Stimulated activated CD4-positive, alpha-beta T cell treated with anti-CD3 and anti-CD28 coated beads, TNF-alpha, amount 100 ng/mL, for 24 hours (primary cell): ENCODE measurements at regions not wholly inside any gene's neighbourhood (a gene's known extent, or its start where the extent isn't known, plus 50 kb on each side); places are given as distances from the start of the nearest gene placed in this dataset.
"Not testable (repeated sequence)": the region's sequence is repeated elsewhere in the genome, so short reads cannot be mapped to it uniquely, and the experiment has no call there.

Experiments used
- DNase-seq, 3 experiments: peaks; one replicate each; pipeline ENCODE4 v3.0.0-alpha.2; 2020; ENCODE audit warnings: low read depth in 3 of 3

DNA sequence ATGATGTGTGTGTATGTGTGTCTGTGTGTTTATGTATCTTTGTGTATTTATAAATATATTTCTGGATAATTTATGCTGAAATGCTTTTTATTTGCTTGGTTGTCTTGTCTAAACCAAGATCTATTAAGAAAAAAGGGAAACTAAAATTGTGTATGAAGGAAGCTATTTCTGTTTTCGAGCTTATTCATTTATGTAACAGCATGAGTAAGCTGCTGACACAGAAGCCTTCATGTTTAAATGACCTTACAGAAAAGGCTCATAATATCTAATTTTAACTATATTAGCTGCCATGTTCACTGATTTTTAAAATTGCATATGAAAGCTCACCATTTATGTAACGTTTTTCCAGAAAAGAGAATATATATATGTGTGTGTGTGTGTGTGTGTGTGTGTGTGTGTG lies 392.8 kb downstream of the PTH2R start:
- no peak for DNase-seq

DNA sequence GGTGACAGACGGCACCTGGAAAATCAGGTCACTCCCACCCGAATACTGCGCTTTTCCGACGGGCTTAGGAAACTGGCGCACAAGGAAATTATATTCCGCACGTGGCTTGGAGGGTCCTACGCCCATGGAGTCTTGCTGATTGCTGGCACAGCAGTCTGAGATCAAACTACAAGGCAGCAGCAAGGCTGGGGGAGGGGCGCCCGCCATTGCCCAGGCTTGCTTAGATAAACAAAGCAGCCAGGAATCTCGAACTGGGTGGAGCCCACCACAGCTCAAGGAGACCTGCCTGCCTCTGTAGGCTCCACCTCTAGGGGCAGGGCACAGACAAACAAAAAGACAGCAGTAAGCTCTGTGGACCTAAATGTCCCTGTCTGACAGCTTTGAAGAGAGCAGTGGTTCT lies 394.3 kb downstream of the PTH2R start:
- DNase-seq = not testable (repeated sequence)

DNA sequence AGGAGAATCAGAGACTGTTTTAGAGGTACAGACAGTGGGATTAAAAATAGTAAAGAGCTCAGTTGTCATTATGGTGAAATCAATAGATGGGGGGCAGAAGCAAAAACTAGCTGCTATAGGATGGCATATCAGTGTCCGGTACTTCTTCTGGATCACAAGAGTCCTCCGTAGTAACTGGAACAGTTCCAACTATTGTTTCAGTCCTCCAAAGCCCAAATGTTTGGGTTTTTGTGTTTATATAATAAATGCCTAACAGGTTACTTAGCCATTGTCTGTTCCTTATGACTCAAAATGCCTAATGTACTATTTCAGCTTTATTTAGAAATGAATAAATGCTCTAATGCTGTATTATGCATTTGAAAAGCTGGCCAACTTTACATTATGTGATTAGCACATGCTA lies 401.2 kb downstream of the PTH2R start:
- no peak for DNase-seq

DNA sequence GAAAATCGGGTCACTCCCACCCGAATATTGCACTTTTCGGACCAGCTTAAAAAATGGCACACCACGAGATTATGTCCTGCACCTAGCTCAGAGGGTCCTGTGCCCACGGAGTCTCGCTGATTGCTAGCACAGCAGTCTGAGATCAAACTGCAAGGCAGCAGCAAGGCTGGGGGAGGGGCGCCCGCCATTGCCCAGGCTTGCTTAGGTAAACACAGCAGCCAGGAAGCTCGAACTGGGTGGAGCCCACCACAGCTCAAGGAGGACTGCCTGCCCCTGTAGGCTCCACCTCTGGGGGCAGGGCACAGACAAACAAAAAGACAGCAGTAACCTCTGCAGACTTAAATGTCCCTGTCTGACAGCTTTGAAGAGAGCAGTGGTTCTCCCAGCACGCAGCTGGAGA lies 405.3 kb downstream of the PTH2R start:
- DNase-seq = not testable (repeated sequence)

DNA sequence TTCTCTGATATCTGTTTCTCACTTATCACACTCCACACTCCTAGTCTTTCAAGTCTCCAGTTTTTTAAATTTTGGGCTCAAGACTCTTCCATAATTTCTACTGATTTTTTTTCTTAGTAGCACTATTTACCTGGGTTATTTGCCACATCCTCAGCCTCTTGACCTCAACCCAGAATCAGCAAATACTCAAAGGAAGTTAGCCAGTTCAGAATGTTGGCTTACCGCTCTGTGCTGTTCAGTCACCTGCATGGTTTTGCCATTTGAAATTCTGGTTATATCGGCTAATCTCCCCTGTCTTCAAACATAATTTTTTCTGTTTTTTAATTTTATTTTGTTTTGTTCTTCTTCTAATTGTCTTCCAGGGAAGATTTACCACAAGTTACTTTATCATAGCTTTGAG lies 412.6 kb downstream of the PTH2R start:
- DNase-seq = no peak

DNA sequence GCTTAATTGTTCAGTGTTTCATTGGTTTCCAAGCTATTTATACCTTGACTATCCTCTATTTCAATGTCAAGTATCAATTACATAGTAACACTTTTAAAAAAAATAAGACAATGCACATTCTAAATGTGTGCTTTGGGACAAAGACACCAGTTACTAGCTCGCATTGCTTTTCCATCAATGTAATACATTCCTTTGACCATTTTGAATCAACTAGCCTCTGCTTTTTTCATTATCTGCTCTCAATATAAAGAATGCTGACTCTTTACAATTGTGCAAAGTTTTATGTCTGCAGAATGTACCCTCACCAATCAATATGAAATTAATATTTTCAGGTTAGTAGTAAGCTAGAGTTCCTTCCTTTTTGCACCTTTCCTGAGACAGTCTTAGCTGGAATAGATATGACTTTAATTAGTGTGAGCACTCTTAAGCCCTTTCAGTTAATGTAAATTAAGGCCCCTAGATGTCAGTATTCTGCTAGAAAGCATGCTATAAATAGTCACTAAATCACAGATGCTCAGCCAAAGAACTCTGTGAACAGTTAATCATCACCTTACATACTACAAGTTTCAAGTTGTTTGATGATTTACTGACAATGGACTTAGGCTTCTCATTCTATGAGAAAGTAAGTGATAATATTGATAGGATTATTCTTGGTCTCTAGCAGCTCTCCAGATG lies 413.6 kb downstream of the PTH2R start:
- no peak for DNase-seq

DNA sequence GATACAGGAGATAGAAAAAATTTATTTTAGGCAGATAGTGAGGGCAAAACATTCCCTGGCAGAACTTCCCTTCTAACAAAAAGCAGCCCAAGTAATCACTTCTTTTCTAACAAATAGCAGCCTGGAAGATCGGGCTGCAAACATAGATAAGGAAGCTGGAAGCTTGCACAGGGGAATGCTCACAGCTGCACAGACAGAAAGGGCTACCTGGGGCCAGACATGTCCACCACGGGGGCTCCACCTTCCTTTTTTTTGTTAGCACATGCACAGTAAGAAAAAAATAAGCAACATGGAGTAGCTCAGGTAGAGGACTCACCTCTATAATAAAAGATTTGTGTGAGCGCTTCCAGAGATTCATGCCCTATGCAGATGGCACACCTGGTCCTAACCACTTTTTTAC lies 420.5 kb downstream of the PTH2R start:
- DNase-seq = no peak

DNA sequence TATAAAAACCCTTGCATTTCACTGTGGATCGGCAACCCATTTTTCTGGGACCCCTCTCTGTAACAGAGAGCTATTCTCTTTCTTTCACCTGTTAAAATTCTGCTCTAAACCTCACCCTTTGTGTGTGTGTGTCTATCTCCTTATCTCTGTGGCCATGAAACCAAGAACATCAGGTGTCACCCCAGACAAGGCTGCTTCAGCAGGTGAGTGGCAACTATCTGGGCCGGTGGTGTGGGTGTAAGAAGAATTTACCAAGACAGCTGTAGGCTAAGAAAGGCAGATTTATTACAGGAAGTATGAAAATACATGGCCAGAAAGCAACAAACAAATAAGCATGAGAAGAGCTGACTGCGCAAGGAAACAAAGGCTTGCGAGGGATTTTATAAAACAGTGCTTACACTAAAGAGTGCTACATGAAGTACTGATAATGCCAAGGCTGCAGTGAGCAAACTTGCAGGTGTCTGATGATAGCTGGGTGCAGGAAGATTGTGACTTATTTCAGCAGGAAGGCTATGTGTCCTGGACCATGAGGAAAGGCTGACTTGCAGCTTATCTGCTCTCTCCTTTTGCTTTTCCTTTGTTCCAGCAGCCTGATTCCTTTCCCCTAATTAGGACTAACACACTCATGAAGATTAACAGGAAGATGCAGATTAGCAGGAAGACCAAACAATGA lies 421.1 kb downstream of the PTH2R start:
- DNase-seq = no peak

DNA sequence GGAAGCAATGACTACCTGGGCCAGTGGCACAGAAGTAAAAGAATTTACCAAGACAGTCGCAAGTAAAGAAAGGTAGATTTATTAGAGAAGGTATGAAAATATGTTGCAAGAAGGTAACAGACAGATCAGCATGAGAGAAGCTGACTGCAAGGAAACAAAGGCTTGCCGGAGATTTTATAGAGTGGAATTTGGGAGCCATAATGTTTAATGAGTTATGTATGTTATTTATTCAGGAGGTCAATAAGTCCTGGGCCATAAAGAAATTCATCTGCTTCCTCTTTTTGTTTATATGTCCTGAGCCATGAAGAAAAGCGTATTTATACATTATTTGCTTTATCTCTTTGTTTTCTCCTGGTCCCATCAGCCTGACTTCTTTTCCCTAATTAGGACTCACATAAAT lies 423.6 kb downstream of the PTH2R start:
- no peak for DNase-seq

DNA sequence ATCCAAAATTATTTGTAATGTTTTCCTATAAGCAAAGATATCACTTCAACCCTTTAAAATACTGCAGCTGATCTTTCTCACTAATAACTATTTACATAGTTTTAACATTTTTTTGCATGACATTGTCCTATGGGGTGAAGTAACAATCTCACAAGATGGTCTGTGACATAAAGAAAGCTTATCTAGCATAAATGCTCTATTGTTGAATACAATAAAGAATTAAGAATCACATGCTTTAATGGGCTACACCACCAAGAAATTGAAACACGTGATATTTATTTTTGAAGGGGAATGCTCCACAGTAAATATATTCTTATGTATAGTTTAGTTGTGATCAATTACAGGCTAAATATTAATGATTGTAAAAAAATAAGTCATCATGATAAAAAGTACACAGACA lies 441.1 kb downstream of the PTH2R start:
- no peak for DNase-seq

DNA sequence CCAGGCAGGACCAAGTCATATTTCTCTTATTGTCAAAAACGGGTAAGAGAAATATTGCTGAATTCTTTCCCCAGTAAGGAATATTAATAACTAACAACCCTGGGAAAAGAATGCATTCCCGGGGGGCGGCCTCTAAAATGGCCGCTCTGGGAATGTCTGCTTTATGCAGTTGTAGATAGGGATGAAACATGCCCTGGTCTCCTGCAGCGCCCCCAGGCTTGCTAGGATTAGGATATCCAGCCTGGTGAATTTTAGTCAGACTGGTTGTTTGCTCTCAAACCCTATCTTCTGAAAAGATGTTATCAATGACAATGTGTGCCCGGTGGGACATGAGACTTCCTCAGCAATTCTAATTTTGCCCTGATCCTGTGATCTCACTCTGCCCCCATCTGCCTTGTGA lies 448.1 kb downstream of the PTH2R start:
- DNase-seq = no peak

DNA sequence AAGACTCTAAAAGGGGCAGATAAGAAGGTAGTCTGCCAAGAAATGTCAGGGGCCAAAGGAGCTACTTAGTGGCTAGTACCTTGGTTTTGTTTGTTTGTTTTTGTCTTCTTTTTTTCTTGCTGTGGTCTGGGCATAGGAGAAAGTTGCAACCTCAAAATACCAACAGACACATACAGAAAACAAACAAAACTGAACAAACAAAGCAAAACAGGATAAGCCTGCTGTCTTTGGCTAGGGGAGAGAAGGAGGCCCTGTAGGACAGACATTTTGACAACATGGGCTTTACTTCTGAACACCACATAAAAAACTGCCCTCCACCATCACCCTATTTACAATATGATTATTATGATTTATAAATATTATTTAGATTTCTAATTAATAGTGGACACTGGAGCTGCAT lies 460.8 kb downstream of the PTH2R start:
- no peak for DNase-seq

DNA sequence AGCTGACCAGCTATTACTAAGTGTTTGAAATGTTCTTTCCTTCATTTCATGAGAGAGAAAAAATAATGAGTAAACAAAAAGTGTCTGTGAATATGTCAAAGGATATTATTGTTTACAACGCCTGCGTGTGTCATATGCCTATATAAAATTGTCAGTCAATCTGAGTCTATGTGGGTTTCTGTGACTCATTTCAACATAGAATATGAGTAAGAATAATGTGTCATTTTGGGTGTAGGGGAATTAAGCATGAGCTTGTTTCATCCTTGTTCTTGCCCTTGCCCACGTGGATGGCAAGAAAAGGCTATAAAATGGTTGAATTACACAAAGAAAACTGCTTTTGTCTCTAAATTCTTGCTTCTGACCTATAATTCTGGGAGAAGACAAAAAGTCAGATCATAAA lies 466.0 kb downstream of the PTH2R start:
- DNase-seq = no peak

DNA sequence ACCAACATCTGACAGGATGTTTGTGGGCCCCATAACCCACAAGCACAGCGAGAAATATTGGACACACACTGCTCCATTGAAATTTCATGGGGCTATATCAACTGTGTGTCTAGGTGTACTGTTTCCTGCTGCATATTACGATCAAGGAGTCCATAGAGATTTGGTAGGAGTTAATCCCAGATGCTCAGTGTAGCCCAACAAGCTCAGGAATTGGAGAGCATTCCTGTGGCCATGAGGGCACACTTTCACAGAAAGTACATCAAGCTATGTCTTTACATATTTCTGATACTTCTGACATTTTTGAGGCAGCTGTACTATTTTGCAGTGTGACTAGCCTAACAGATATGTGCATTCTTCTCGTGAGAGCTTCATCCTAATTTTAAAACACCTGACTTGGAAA lies 473.1 kb downstream of the PTH2R start:
- no peak for DNase-seq

DNA sequence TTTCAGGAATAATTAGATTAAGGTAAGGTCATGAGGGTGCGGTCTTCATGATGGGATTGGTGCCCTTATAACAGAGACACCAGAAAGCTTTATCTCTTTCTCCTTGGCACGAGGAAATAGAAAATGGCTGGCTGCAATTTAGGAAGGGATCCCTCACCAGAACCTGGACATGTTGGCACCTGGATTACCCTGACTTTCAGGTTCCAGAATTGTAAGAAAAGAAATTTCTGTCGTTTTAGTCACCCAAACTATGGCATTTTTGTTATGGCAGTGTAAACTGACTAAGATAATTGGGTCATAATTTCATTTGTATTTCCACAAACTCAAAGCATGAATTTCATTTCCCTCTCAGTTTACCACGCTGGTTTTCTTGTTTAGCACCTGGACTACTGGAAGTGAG lies 473.6 kb downstream of the PTH2R start:
- no peak for DNase-seq

DNA sequence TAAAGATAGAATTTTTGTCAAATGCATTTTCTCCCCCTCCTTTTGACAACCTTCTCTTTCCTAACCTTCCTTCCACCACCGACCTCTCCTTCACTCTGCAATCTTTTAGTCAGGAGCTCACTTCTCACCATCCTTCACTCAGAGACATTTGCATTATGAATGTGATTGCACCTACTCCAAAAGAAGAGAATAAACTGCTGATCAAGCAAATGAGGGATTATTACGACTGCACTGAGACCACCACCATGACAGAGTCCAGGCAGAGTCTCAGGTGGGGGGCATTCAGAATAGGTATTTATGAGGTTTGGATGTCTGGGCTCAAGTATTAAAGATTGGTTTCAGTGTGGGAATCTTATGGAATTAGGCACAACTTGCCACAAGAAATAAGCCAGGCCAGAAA lies 483.9 kb downstream of the PTH2R start:
- DNase-seq = no peak

DNA sequence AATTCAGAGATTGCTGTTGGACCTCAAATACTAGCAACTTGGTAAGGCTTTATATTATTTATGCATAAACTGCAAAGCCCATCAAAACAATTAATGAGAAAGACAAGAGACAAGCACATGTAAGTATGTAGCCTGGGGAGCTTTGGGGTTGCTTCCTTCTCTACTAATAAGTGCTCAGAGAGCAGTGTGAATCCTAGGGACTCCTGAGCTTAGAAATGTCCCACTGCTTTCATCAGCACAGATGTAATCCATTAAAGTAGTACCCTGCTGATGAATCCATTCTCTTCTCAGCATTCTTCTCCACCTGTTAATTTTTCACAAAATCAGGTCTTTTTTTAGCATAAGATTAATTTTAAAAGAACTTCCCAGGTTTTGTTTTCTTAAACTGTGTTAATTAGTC lies 485.6 kb downstream of the PTH2R start:
- no peak for DNase-seq

DNA sequence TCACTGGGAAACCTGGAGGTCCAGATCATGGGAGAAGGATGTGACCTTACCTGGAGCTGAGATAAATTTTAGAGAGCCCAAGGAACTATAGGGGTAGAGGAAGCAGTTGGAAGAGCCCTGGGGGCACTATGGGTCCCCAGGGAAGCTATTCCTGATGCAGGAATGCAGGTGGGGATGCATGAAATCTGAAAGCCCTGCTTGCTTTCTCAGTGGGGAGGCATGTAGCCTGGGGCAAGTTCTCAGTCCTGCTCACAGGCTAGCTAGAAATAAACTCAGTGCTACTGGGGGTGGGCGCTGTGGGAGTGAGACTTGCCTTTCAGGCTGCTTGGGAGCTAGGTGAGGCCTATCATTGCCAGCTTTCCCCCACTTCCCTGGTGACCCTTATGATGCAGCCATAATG lies 499.7 kb downstream of the PTH2R start:
- no peak for DNase-seq

DNA sequence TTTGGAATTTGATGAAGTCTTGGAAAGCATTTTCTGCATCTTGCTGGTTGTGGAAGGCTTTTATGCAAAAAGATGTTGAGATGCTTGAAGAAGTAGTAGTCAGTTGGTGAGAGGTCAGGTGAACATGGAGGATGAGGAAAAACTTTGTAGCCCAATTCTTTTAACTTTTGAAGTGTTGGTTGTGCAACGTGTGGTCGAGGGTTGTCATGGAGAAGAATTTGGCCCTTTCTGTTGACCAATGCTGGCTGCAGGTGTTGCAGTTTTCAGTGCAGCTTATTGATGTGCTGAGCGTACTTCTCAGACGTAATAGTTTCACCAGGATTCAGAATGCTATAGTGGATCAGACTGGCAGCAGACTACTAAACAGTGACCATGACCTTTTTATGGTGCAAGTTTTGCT lies 508.4 kb upstream of the MAP2 start:
- DNase-seq = no peak

DNA sequence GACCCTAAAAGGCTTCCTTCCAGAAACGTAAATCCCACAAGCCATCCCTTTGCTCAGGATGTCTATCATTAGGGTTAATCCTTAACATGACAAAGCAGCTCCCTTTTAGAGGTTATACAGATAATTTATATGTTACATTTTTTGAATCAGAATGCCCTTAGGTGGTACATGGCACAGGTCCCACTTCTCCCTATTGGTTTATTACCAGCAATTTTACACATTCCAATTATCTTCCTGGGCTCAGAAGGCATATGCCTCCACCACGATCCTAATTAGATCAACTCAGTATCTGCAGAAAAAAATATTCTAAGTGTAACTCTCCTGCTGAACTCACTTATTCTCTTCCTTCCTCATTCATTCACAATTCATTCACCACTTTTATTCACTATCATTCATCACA lies 507.0 kb upstream of the MAP2 start:
- DNase-seq = no peak

DNA sequence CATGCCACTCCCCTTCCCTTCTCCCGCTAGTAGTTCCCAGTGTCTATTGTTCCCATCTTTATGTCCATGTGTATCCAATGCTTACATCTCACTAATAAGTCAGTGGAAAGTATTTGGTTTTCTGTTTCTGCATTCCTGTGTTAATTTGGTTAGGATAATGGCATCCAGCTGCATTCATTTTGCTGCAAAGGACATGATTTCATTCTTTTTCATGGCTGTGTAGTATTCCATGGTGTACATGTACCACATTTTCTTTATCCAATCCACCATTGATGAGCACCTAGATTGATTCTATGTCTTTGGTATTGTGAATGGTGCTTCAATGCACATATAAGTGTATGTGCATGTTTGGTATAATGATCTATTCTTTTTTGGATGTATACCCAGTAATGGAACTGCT lies 502.5 kb upstream of the MAP2 start:
- not testable (repeated sequence) for DNase-seq

DNA sequence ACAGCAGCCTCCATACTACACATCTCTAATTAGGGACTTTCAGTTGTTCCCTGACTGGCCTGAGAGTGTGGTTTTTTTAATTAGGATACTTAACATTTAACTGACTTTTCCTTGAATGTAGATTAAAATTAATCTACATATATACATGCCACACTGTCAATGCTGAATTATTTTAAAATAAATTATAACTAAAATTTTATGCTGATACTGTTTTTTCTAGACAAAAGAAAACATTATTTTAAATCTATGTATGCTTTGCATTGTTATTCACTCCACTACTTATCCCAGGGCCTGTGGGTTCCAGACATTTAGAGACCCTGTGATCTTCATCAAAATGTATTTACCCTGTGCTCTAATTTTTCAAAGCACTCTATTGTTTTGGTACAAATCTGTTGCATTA lies 496.0 kb upstream of the MAP2 start:
- no peak for DNase-seq

DNA sequence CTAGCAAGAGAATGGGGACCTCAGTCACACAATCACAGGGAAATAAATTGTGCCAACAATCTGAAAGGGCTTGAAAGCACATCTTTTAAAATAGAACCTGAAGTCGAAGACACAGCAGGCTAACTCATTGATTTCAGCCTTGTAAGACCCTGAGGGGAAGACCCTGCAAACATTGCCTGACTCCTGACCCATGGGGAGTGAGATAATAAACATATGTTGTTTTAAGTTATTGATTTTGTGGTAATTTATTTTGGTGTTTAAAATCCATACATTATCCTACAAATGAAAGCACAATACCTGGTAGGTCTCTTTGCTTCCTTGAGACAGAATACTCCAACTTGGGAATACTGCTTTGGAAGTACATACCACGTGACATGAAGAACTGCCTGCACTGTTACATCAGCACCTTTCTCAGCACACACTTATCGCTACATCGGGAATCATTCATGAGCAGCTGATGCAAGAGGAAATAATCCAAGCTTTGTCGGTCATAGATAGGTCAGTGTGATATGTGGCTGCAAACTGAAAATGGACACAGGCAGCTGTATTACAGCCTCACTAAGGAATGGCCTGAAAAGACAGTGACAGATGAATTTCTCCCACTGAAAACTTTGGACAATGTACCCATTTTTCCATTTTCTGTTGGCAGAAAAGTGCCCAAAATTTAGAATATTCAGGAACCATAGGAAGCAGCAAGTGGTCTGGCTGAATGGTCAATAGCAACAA lies 494.5 kb upstream of the MAP2 start:
- no peak for DNase-seq
